Liver (tissue), 8 donors: ENCODE measurements at regions not wholly inside any gene's neighbourhood (a gene's known extent, or its start where the extent isn't known, plus 50 kb on each side); places are given as distances from the start of the nearest gene placed in this dataset.

Source experiments
- DNase-seq: peaks from one replicate; pipeline ENCODE4 v3.0.0-alpha.2; 2017; ENCODE audit warnings: low spot score
- H3K27ac ChIP-seq, 2 donors: one replicate each; pipeline ENCODE4 v1.7.0; 2013; ENCODE audit warnings: inconsistent platforms in 2 of 2, low read length in 2 of 2, control low read depth in 1 of 2, low read depth in 1 of 2, mild to moderate bottlenecking in 1 of 2
- H3K27me3 ChIP-seq, 4 donors: one replicate each; pipeline versions ENCODE4 v1.6.1 to v1.7.0; 2013; ENCODE audit warnings: low read length in 3 of 4, inconsistent platforms in 1 of 4, mild to moderate bottlenecking in 1 of 4, moderate library complexity in 1 of 4; ENCODE audit not compliant: control insufficient read depth in 4 of 4, insufficient read depth in 4 of 4
- H3K36me3 ChIP-seq, 4 donors: one replicate each; pipeline versions ENCODE4 v1.6.1 to v1.7.0; 2013; ENCODE audit warnings: low read length in 3 of 4, mild to moderate bottlenecking in 3 of 4, low read depth in 1 of 4, moderate library complexity in 1 of 4; ENCODE audit not compliant: control insufficient read depth in 4 of 4, insufficient read depth in 3 of 4
- H3K4me1 ChIP-seq, 4 donors: one replicate each; pipeline versions ENCODE4 v1.6.1 to v1.7.0; 2013; ENCODE audit warnings: low read length in 3 of 4, mild to moderate bottlenecking in 3 of 4, moderate library complexity in 1 of 4; ENCODE audit not compliant: control insufficient read depth in 4 of 4, insufficient read depth in 4 of 4
- H3K4me3 ChIP-seq, 3 donors: one replicate each; pipeline versions ENCODE4 v1.6.1 to v1.7.0; 2013; ENCODE audit warnings: low read length in 3 of 3, control low read depth in 1 of 3, low read depth in 1 of 3, mild to moderate bottlenecking in 1 of 3
- H3K9ac ChIP-seq, 2 donors: one replicate each; pipeline ENCODE4 v1.7.0; 2013; ENCODE audit warnings: low read length in 2 of 2, mild to moderate bottlenecking in 2 of 2, moderate library complexity in 2 of 2, control low read depth in 1 of 2, low read depth in 1 of 2
- H3K9me3 ChIP-seq, 4 donors: one replicate each; pipeline versions ENCODE4 v1.6.1 to v1.7.0; 2013; ENCODE audit warnings: low read length in 3 of 4; ENCODE audit not compliant: control insufficient read depth in 4 of 4
- EGR1 ChIP-seq, 2 donors: IDR thresholded peaks; 2 replicates each; pipeline ENCODE4 v1.6.1; 2016 to 2018; ENCODE audit warnings: antibody characterized with exemption in 2 of 2, low read depth in 2 of 2
- FOXA1 ChIP-seq: IDR thresholded peaks from 2 replicates; pipeline ENCODE4 v1.6.1; 2016; ENCODE audit warnings: antibody characterized with exemption
- FOXA2 ChIP-seq: IDR thresholded peaks from 2 replicates; pipeline ENCODE4 v1.6.1; 2016; ENCODE audit warnings: antibody characterized with exemption
- GABPA ChIP-seq, 2 donors: IDR thresholded peaks in 1 of 2; conservative IDR thresholded peaks in 1 of 2; 2 replicates each; pipeline ENCODE4 v1.6.1; 2016; ENCODE audit warnings: antibody characterized with exemption in 2 of 2, mild to moderate bottlenecking in 1 of 2, moderate library complexity in 1 of 2
- HNF4G ChIP-seq: IDR thresholded peaks from 2 replicates; pipeline ENCODE4 v1.6.1; 2016; ENCODE audit warnings: antibody characterized with exemption
- JUND ChIP-seq, 2 donors: IDR thresholded peaks; 2 replicates each; pipeline ENCODE4 v1.6.1; 2016; ENCODE audit warnings: antibody characterized with exemption in 2 of 2
- NR2F2 ChIP-seq: IDR thresholded peaks from 2 replicates; pipeline ENCODE4 v1.6.1; 2016; ENCODE audit warnings: antibody characterized with exemption
- RAD21 ChIP-seq, 2 donors: IDR thresholded peaks; 2 replicates each; pipeline ENCODE4 v1.6.1; 2016; ENCODE audit warnings: antibody characterized with exemption in 2 of 2, mild to moderate bottlenecking in 2 of 2
- RXRA ChIP-seq, 2 donors: IDR thresholded peaks; 2 replicates each; pipeline ENCODE4 v1.6.1; 2017 to 2018; ENCODE audit warnings: antibody characterized with exemption in 2 of 2, mild to moderate bottlenecking in 1 of 2
- SP1 ChIP-seq: IDR thresholded peaks from 2 replicates; pipeline ENCODE4 v1.6.1; 2018; ENCODE audit warnings: antibody characterized with exemption, mild to moderate bottlenecking
- TAF1 ChIP-seq: conservative IDR thresholded peaks from 2 replicates; pipeline ENCODE4 v1.6.1; 2016; ENCODE audit warnings: antibody characterized with exemption, mild to moderate bottlenecking
- WGBS: extraction: QIAGEN DNeasy Blood & Tissue Kit; methylation state at CpG from one replicate; pipeline ENCODE4 v1.1.7; 2013; 5-methylcytosine and 5-hydroxymethylcytosine counted together
- TF ChIP-seq, protein P1 (sequence below): IDR thresholded peaks from 2 replicates; pipeline ENCODE4 v1.6.1; 2016; ENCODE audit warnings: antibody characterized with exemption
- TF ChIP-seq, protein P2 (sequence below): IDR thresholded peaks from 2 replicates; pipeline ENCODE4 v1.6.1; 2016; ENCODE audit warnings: antibody characterized with exemption, mild to moderate bottlenecking
- TF ChIP-seq, protein P3 (sequence below): IDR thresholded peaks from 2 replicates; pipeline ENCODE4 v1.6.1; 2016; ENCODE audit warnings: antibody characterized with exemption
- TF ChIP-seq, protein P4 (sequence below): fragments of 150-350 bp; IDR thresholded peaks from 2 replicates; pipeline ENCODE4 v1.5.1; 2017; ENCODE audit warnings: improper control_type of control experiment, low read depth, low read length; ENCODE audit not compliant: missing input control
- donor health status: healthy.
- donor health status: healthy.
- donor health status: healthy.
- donor health status: healthy.
- donor health status: healthy.

DNA sequence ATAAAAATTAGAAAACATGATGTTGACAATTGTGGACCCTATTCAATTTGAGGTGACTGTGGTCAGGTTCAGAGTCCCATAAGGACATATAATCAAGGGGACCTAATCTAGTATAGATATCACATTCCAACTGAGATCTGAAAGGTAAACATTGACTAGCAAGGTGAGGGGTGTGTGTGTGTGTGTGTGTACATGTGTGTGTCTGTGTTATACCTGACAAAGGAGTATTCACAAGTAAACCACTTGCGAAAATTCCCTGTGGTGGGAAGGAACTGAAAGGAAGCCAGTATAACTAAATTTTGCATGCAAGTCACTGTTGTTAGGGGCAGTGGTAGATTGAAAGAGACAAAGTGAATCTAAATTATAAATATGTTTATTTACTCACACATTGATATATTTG, 723.7 kb downstream of the COL12A1 start:
- WGBS, result 92% methylated on average over 1 of the region's 1 CpG

DNA sequence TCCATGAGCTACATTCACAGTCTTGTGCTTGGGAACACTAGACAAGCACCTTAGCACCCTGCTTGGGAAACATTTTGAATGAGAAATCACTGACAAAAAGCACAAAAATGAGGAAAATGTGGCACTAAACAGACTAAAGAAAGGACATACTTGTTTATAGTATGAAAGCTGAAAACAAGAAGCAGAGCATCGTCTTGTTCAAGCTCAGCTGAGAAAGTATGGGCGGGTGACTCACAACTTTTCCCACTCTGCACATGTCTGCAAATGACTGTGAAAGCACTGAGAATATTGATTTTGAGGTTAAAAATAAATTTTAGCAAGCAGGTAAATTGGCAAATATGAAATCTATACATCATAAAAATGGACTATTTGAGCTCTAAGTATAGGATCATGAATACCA, 725.3 kb downstream of the COL12A1 start:
- H3K9me3 ChIP-seq, result no peaks in the 10 kb centered on the region
- no peaks in the 10 kb centered on the region for H3K36me3 ChIP-seq
- H3K9ac ChIP-seq, result no peak overlapping the region
- H3K27me3 ChIP-seq, result no peaks in the 10 kb centered on the region
- H3K27ac ChIP-seq, result no peak overlapping the region
- no peak overlapping the region for H3K4me3 ChIP-seq
- WGBS, result 82% methylated on average over 2 of the region's 2 CpGs
- DNase-seq, result no peak
- TF ChIP-seq, protein P1, sequence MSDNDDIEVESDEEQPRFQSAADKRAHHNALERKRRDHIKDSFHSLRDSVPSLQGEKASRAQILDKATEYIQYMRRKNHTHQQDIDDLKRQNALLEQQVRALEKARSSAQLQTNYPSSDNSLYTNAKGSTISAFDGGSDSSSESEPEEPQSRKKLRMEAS, result no peak
- TF ChIP-seq, protein P2, sequence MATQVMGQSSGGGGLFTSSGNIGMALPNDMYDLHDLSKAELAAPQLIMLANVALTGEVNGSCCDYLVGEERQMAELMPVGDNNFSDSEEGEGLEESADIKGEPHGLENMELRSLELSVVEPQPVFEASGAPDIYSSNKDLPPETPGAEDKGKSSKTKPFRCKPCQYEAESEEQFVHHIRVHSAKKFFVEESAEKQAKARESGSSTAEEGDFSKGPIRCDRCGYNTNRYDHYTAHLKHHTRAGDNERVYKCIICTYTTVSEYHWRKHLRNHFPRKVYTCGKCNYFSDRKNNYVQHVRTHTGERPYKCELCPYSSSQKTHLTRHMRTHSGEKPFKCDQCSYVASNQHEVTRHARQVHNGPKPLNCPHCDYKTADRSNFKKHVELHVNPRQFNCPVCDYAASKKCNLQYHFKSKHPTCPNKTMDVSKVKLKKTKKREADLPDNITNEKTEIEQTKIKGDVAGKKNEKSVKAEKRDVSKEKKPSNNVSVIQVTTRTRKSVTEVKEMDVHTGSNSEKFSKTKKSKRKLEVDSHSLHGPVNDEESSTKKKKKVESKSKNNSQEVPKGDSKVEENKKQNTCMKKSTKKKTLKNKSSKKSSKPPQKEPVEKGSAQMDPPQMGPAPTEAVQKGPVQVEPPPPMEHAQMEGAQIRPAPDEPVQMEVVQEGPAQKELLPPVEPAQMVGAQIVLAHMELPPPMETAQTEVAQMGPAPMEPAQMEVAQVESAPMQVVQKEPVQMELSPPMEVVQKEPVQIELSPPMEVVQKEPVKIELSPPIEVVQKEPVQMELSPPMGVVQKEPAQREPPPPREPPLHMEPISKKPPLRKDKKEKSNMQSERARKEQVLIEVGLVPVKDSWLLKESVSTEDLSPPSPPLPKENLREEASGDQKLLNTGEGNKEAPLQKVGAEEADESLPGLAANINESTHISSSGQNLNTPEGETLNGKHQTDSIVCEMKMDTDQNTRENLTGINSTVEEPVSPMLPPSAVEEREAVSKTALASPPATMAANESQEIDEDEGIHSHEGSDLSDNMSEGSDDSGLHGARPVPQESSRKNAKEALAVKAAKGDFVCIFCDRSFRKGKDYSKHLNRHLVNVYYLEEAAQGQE, result no peak
- no peak for TF ChIP-seq SP1
- no peak for TF ChIP-seq JUND (IDR thresholded peaks at IDR 0.05)
- H3K4me1 ChIP-seq, result no peaks in the 10 kb centered on the region

More for the DNA sequence above, 723.7 kb downstream of the COL12A1 start:
- Histone ChIP-seq H3K27me3 (no peaks in the 10 kb centered on the region), H3K27ac (no peak overlapping the region), H3K4me1 (no peaks in the 10 kb centered on the region), H3K9me3 (no peaks in the 10 kb centered on the region), H3K9ac (no peak overlapping the region), H3K4me3 (no peak overlapping the region), H3K36me3 (no peaks in the 10 kb centered on the region)
- DNase-seq, result no peak
- TF ChIP-seq EGR1 (IDR thresholded peaks at IDR 0.05; ENCODE audit: low read depth in 2 of 2), result no peak
- TF ChIP-seq, protein P2, result no peak
- no peak for TF ChIP-seq HNF4G
- TF ChIP-seq, protein P1, result no peak
- TF ChIP-seq RAD21 (IDR thresholded peaks at IDR 0.05), result no peak
- TF ChIP-seq FOXA2, result no peak
- no peak for TF ChIP-seq GABPA (IDR thresholded peaks at IDR 0.05 in 1 of 2, conservative IDR thresholded peaks at IDR 0.05 in 1 of 2)
- TF ChIP-seq, protein P3, sequence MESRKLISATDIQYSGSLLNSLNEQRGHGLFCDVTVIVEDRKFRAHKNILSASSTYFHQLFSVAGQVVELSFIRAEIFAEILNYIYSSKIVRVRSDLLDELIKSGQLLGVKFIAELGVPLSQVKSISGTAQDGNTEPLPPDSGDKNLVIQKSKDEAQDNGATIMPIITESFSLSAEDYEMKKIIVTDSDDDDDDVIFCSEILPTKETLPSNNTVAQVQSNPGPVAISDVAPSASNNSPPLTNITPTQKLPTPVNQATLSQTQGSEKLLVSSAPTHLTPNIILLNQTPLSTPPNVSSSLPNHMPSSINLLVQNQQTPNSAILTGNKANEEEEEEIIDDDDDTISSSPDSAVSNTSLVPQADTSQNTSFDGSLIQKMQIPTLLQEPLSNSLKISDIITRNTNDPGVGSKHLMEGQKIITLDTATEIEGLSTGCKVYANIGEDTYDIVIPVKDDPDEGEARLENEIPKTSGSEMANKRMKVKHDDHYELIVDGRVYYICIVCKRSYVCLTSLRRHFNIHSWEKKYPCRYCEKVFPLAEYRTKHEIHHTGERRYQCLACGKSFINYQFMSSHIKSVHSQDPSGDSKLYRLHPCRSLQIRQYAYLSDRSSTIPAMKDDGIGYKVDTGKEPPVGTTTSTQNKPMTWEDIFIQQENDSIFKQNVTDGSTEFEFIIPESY, result no peak
- TF ChIP-seq, protein P4, sequence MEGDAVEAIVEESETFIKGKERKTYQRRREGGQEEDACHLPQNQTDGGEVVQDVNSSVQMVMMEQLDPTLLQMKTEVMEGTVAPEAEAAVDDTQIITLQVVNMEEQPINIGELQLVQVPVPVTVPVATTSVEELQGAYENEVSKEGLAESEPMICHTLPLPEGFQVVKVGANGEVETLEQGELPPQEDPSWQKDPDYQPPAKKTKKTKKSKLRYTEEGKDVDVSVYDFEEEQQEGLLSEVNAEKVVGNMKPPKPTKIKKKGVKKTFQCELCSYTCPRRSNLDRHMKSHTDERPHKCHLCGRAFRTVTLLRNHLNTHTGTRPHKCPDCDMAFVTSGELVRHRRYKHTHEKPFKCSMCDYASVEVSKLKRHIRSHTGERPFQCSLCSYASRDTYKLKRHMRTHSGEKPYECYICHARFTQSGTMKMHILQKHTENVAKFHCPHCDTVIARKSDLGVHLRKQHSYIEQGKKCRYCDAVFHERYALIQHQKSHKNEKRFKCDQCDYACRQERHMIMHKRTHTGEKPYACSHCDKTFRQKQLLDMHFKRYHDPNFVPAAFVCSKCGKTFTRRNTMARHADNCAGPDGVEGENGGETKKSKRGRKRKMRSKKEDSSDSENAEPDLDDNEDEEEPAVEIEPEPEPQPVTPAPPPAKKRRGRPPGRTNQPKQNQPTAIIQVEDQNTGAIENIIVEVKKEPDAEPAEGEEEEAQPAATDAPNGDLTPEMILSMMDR, result no peak
- no peak for TF ChIP-seq TAF1
- no peak for TF ChIP-seq NR2F2
- TF ChIP-seq JUND (IDR thresholded peaks at IDR 0.05), result no peak
- TF ChIP-seq RXRA (IDR thresholded peaks at IDR 0.05), result no peak
- TF ChIP-seq FOXA1, result no peak
- no peak for TF ChIP-seq SP1
